HG02840 (cell line): ENCODE measurements at regions not wholly inside any gene's neighbourhood (a gene's known extent, or its start where the extent isn't known, plus 50 kb on each side); places are given as distances from the start of the nearest gene placed in this dataset.
"Not testable (repeated sequence)": the region's sequence is repeated elsewhere in the genome, so short reads cannot be mapped to it uniquely, and the experiment has no call there.

Experiments used
- ATAC-seq: cut with Tn5 transposase; IDR thresholded peaks from one replicate; pipeline ENCODE4 v1.9.1; 2021; ENCODE audit warnings: mild to moderate bottlenecking, moderate library complexity, moderate number of reproducible peaks; ENCODE audit not compliant: unreplicated experiment, low FRiP score

- ATAC-seq: no peak
These were observed 204.4 kb upstream of the TGFBR2 start for GRCh38 chr3:30401971-30402370.

- ATAC-seq: no peak
These were observed 198.8 kb upstream of the TGFBR2 start for GRCh38 chr3:30407651-30408050.

GRCh38 chr3:30408105-30408557, 198.3 kb upstream of the TGFBR2 start:
- ATAC-seq: no peak

- ATAC-seq: no peak
These were observed 188.0 kb upstream of the TGFBR2 start for GRCh38 chr3:30418443-30418842.

GRCh38 chr3:30421266-30421665, 185.1 kb upstream of the TGFBR2 start:
- no peak for ATAC-seq

- ATAC-seq: no peak
These were observed 180.0 kb upstream of the TGFBR2 start for GRCh38 chr3:30426293-30426993.

GRCh38 chr3:30428251-30428650, 178.2 kb upstream of the TGFBR2 start:
- ATAC-seq: no peak

- ATAC-seq: no peak
These were observed 170.5 kb upstream of the TGFBR2 start for GRCh38 chr3:30435861-30436331.

- ATAC-seq: no peak
These were observed 169.2 kb upstream of the TGFBR2 start for GRCh38 chr3:30437171-30437601.

GRCh38 chr3:30438126-30438525, 168.3 kb upstream of the TGFBR2 start:
- ATAC-seq: no peak

- no peak for ATAC-seq
These were observed 166.8 kb upstream of the TGFBR2 start for GRCh38 chr3:30439451-30440053.

- no peak for ATAC-seq
These were observed 166.2 kb upstream of the TGFBR2 start for GRCh38 chr3:30440147-30440604.

- no peak for ATAC-seq
These were observed 165.5 kb upstream of the TGFBR2 start for GRCh38 chr3:30440880-30441279.

GRCh38 chr3:30443756-30444673, 162.4 kb upstream of the TGFBR2 start:
- no peak for ATAC-seq

GRCh38 chr3:30448450-30449289, 157.7 kb upstream of the TGFBR2 start:
- ATAC-seq: no peak

- no peak for ATAC-seq
These were observed 157.1 kb upstream of the TGFBR2 start for GRCh38 chr3:30449290-30449632.

GRCh38 chr3:30452446-30452845, 154.0 kb upstream of the TGFBR2 start:
- ATAC-seq: no peak

- no peak for ATAC-seq
These were observed 152.9 kb upstream of the TGFBR2 start for GRCh38 chr3:30453360-30454039.

GRCh38 chr3:30454636-30455035, 151.8 kb upstream of the TGFBR2 start:
- no peak for ATAC-seq

GRCh38 chr3:30455112-30455511, 151.3 kb upstream of the TGFBR2 start:
- not testable (repeated sequence) for ATAC-seq
